Muscle layer of colon (tissue), 2 donors: ENCODE measurements at regions not wholly inside any gene's neighbourhood (a gene's known extent, or its start where the extent isn't known, plus 50 kb on each side); places are given as distances from the start of the nearest gene placed in this dataset.

Experiments used
- H3K27ac ChIP-seq: one replicate; pipeline ENCODE4 v1.7.0; 2013; ENCODE audit warnings: low read depth, mild to moderate bottlenecking, low read length, moderate library complexity
- H3K27me3 ChIP-seq, 2 donors: one replicate each; pipeline ENCODE4 v1.7.0; 2013; ENCODE audit warnings: low read length in 2 of 2, mild to moderate bottlenecking in 2 of 2; ENCODE audit not compliant: insufficient read depth in 2 of 2, control insufficient read depth in 1 of 2
- H3K36me3 ChIP-seq: one replicate; pipeline ENCODE4 v1.7.0; 2013; ENCODE audit warnings: mild to moderate bottlenecking, low read length; ENCODE audit not compliant: insufficient read depth
- H3K4me1 ChIP-seq: one replicate; pipeline ENCODE4 v1.7.0; 2013; ENCODE audit warnings: mild to moderate bottlenecking, low read length; ENCODE audit not compliant: insufficient read depth
- H3K4me3 ChIP-seq, 2 donors: one replicate each; pipeline ENCODE4 v1.7.0; 2013; ENCODE audit warnings: low read length in 2 of 2, low read depth in 1 of 2, mild to moderate bottlenecking in 1 of 2, moderate library complexity in 1 of 2
- H3K9ac ChIP-seq: one replicate; pipeline ENCODE4 v1.7.0; 2013; ENCODE audit warnings: low read length
- H3K9me3 ChIP-seq: one replicate; pipeline ENCODE4 v1.7.0; 2013; ENCODE audit warnings: mild to moderate bottlenecking, low read length
- donor health status: abdominal sarcoma.
- donor health status: Adenocarcinoma of cecum.

- Histone ChIP-seq H3K4me1 (no peaks in the 10 kb centered on the region), H3K36me3 (no peaks in the 10 kb centered on the region), H3K9me3 (no peaks in the 10 kb centered on the region), H3K4me3 (no peak overlapping the region), H3K27me3 (no peaks in the 10 kb centered on the region), H3K9ac (no peak overlapping the region), H3K27ac (no peak overlapping the region)
These were observed 189.3 kb upstream of the NOCT start for GRCh38 chr4:138826322-138826721.

- H3K4me1 ChIP-seq = no peaks in the 10 kb centered on the region
- no peak overlapping the region for H3K27ac ChIP-seq
- no peaks in the 10 kb centered on the region for H3K9me3 ChIP-seq
- H3K27me3 ChIP-seq = no peaks in the 10 kb centered on the region
- H3K36me3 ChIP-seq = no peaks in the 10 kb centered on the region
- H3K4me3 ChIP-seq = no peak overlapping the region
- no peak overlapping the region for H3K9ac ChIP-seq
These were observed 194.2 kb upstream of the NOCT start for GRCh38 chr4:138821331-138821730.

- Histone ChIP-seq H3K9me3 (no peaks in the 10 kb centered on the region), H3K27me3 (no peaks in the 10 kb centered on the region), H3K36me3 (no peaks in the 10 kb centered on the region), H3K4me1 (no peaks in the 10 kb centered on the region), H3K4me3 (no peak overlapping the region), H3K27ac (no peak overlapping the region), H3K9ac (no peak overlapping the region)
These were observed 198.7 kb upstream of the NOCT start for GRCh38 chr4:138816875-138817274.

- Histone ChIP-seq H3K9ac (no peak overlapping the region), H3K9me3 (no peaks in the 10 kb centered on the region), H3K27ac (no peak overlapping the region), H3K27me3 (no peaks in the 10 kb centered on the region), H3K36me3 (no peaks in the 10 kb centered on the region), H3K4me1 (no peaks in the 10 kb centered on the region), H3K4me3 (no peak overlapping the region)
These were observed 199.8 kb upstream of the NOCT start for GRCh38 chr4:138815811-138816210.

GRCh38 chr4:138805736-138806135 lies 209.8 kb upstream of the NOCT start:
- Histone ChIP-seq H3K4me3 (no peak overlapping the region), H3K9me3 (no peaks in the 10 kb centered on the region), H3K9ac (no peak overlapping the region), H3K36me3 (no peaks in the 10 kb centered on the region), H3K4me1 (no peaks in the 10 kb centered on the region), H3K27me3 (no peaks in the 10 kb centered on the region), H3K27ac (no peak overlapping the region)

- Histone ChIP-seq H3K4me3 (no peak overlapping the region), H3K27me3 (no peaks in the 10 kb centered on the region), H3K27ac (no peak overlapping the region), H3K9ac (no peak overlapping the region), H3K9me3 (no peaks in the 10 kb centered on the region), H3K36me3 (no peaks in the 10 kb centered on the region), H3K4me1 (no peaks in the 10 kb centered on the region)
These were observed 210.9 kb upstream of the NOCT start for GRCh38 chr4:138804711-138805110.

- Histone ChIP-seq H3K27me3 (no peaks in the 10 kb centered on the region), H3K27ac (no peak overlapping the region), H3K9me3 (no peaks in the 10 kb centered on the region), H3K4me1 (no peaks in the 10 kb centered on the region), H3K9ac (no peak overlapping the region), H3K36me3 (no peaks in the 10 kb centered on the region), H3K4me3 (no peak overlapping the region)
These were observed 212.5 kb upstream of the NOCT start for GRCh38 chr4:138803051-138803450.

- H3K36me3 ChIP-seq = no peaks in the 10 kb centered on the region
- H3K27me3 ChIP-seq = no peaks in the 10 kb centered on the region
- H3K9ac ChIP-seq = no peak overlapping the region
- no peak overlapping the region for H3K4me3 ChIP-seq
- H3K4me1 ChIP-seq = no peaks in the 10 kb centered on the region
- no peak overlapping the region for H3K27ac ChIP-seq
- no peaks in the 10 kb centered on the region for H3K9me3 ChIP-seq
These were observed 213.1 kb upstream of the NOCT start for GRCh38 chr4:138802499-138802898.

- Histone ChIP-seq H3K9me3 (no peaks in the 10 kb centered on the region), H3K36me3 (no peaks in the 10 kb centered on the region), H3K4me3 (no peak overlapping the region), H3K9ac (no peak overlapping the region), H3K27ac (no peak overlapping the region), H3K27me3 (no peaks in the 10 kb centered on the region), H3K4me1 (no peaks in the 10 kb centered on the region)
These were observed 215.2 kb upstream of the NOCT start for GRCh38 chr4:138800421-138800820.

GRCh38 chr4:138798404-138798803 lies 217.2 kb upstream of the NOCT start:
- H3K27me3 ChIP-seq = no peaks in the 10 kb centered on the region

GRCh38 chr4:138797646-138798045 lies 217.9 kb upstream of the NOCT start:
- Histone ChIP-seq H3K4me3 (no peak overlapping the region), H3K9ac (no peak overlapping the region), H3K4me1 (no peaks in the 10 kb centered on the region), H3K27me3 (no peaks in the 10 kb centered on the region), H3K36me3 (no peaks in the 10 kb centered on the region), H3K27ac (no peak overlapping the region), H3K9me3 (no peaks in the 10 kb centered on the region)

More at GRCh38 chr4:138798404-138798803, 217.2 kb upstream of the NOCT start:
- no peak overlapping the region for H3K27ac ChIP-seq
- no peaks in the 10 kb centered on the region for H3K4me1 ChIP-seq
- H3K9me3 ChIP-seq = no peaks in the 10 kb centered on the region
- no peak overlapping the region for H3K4me3 ChIP-seq
- no peak overlapping the region for H3K9ac ChIP-seq
- no peaks in the 10 kb centered on the region for H3K36me3 ChIP-seq

- no peak overlapping the region for H3K9ac ChIP-seq
- no peaks in the 10 kb centered on the region for H3K36me3 ChIP-seq
- H3K9me3 ChIP-seq = no peaks in the 10 kb centered on the region
- no peak overlapping the region for H3K27ac ChIP-seq
- H3K4me3 ChIP-seq = no peak overlapping the region
- H3K27me3 ChIP-seq = no peaks in the 10 kb centered on the region
- no peaks in the 10 kb centered on the region for H3K4me1 ChIP-seq
These were observed 218.8 kb upstream of the NOCT start for GRCh38 chr4:138796761-138797160.
